K562 (cell line): ENCODE measurements at regions not wholly inside any gene's neighbourhood (a gene's known extent, or its start where the extent isn't known, plus 50 kb on each side); places are given as distances from the start of the nearest gene placed in this dataset.

Source experiments
- COPS2 ChIP-seq: fragments of 450-650 bp; conservative IDR thresholded peaks from 2 replicates; pipeline ENCODE4 v1.6.1; 2016; ENCODE audit warnings: mild to moderate bottlenecking, moderate library complexity
- EZH2 ChIP-seq: IDR thresholded peaks from 2 replicates; pipeline ENCODE4 v1.6.1; 2012; ENCODE audit warnings: low read depth, mild to moderate bottlenecking, inconsistent platforms, low read length, borderline replicate concordance
- POLR2AphosphoS2 ChIP-seq: IDR thresholded peaks from 2 replicates; pipeline ENCODE4 v1.6.1; 2012; ENCODE audit warnings: low read length, improper control_type of control experiment
- POLR2AphosphoS5 ChIP-seq: IDR thresholded peaks from 2 replicates; pipeline ENCODE4 v1.6.1; 2011; ENCODE audit warnings: mild to moderate bottlenecking, low read depth, low read length, moderate library complexity; ENCODE audit not compliant: control insufficient read depth, insufficient read depth
- ZFPM2 ChIP-seq: fragments of 250-450 bp; sonication (Bioruptor Pico); IDR thresholded peaks from 2 replicates; pipeline ENCODE4 v1.5.1; 2022; ENCODE audit warnings: mild to moderate bottlenecking
- ZNF121 ChIP-seq: sonication (generic); formaldehyde crosslinking; conservative IDR thresholded peaks from 2 replicates; pipeline ENCODE4 v1.8.0; 2022; ENCODE audit warnings: missing genetic modification reagents

GRCh38 chr15:31831596-31831995, 198.7 kb upstream of the CHRNA7 start:
- no peak for TF ChIP-seq ZFPM2
- TF ChIP-seq POLR2AphosphoS2 = no peak
- TF ChIP-seq COPS2 = no peak
- TF ChIP-seq EZH2 = no peak
- no peak for TF ChIP-seq ZNF121
- TF ChIP-seq POLR2AphosphoS5 = no peak
